ENCODE measurements at regions not wholly inside any gene's neighbourhood (a gene's known extent, or its start where the extent isn't known, plus 50 kb on each side); places are given as distances from the start of the nearest gene placed in this dataset.

DNA sequence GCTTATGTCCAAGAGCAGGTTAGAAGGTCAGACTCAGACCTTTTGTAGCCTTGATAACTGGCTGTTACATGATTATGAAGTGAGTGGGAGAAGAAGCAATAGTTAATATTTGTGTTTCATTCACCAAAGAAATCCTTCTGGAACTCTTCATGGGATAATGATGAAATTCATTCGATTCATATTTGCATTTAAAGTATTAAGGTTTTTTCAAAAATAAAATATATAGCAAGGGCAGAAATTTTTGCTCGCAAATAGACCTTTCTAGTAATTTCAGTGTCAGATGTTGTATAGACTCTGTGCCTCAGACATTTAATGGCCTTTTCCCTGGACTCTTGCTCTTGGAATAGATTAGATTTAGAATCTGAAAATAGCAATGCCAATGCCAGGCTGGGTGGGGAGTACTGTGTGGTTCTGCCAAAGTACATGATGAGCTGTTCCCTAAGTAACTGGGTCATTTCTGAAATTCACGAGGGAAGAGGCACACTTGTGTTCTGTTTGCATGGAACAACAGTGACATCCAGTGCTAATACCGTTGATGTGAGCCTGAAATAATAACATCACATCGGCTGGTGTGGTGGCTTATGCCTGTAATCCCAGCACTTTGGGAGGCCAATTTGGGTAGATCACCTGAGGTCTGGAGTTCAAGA is 119.2 kb downstream of the MBL2 start:
- H3K4me1 ChIP-seq = no peaks in the 10 kb centered on the region
- WGBS, 2 donors = 62 to 72% methylated on average over 5 of the region's 5 CpGs
- H3K27me3 ChIP-seq = no peaks in the 10 kb centered on the region
- TF ChIP-seq, protein P1, sequence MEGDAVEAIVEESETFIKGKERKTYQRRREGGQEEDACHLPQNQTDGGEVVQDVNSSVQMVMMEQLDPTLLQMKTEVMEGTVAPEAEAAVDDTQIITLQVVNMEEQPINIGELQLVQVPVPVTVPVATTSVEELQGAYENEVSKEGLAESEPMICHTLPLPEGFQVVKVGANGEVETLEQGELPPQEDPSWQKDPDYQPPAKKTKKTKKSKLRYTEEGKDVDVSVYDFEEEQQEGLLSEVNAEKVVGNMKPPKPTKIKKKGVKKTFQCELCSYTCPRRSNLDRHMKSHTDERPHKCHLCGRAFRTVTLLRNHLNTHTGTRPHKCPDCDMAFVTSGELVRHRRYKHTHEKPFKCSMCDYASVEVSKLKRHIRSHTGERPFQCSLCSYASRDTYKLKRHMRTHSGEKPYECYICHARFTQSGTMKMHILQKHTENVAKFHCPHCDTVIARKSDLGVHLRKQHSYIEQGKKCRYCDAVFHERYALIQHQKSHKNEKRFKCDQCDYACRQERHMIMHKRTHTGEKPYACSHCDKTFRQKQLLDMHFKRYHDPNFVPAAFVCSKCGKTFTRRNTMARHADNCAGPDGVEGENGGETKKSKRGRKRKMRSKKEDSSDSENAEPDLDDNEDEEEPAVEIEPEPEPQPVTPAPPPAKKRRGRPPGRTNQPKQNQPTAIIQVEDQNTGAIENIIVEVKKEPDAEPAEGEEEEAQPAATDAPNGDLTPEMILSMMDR (IDR thresholded peaks at IDR 0.05) = no peak
- no peak overlapping the region for H3K4me3 ChIP-seq
- no peak overlapping the region for H3K27ac ChIP-seq
- no peaks in the 10 kb centered on the region for H3K36me3 ChIP-seq
- FAIRE-seq (no peak), DNase-seq (no peak), ATAC-seq (no peak)
- no peaks in the 10 kb centered on the region for H3K9me3 ChIP-seq
- intact Hi-C loops (cut with DNase I) = no loop called here

DNA sequence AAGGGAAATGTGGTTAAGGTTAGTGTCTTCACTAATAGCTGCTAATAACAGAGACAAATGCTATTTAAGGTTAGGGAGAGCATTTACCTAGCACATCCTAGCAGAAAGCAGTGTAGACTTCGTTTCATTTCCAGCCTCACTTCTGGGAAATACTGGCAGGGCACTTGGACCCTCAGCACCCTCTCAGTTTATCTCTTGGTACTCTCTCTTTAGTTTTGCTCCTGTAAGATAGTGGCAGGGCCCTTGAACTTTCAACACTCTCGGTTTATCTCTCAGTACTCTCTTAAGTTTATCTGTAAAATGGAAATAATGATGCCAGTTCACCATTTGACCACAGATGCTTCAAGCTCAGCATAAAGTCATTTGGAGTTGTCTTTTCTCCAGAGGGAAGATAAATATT is 118.4 kb downstream of the MBL2 start:
- TF ChIP-seq, protein P1 (IDR thresholded peaks at IDR 0.05) = no peak
- H3K27me3 ChIP-seq = no peaks in the 10 kb centered on the region
- H3K36me3 ChIP-seq = no peaks in the 10 kb centered on the region
- H3K9me3 ChIP-seq = no peaks in the 10 kb centered on the region
- 53 to 67% methylated on average over 2 of the region's 2 CpGs for WGBS, 2 donors
- no peak overlapping the region for H3K27ac ChIP-seq
- intact Hi-C loops (cut with DNase I) = no loop called here
- ATAC-seq (no peak), DNase-seq (no peak), FAIRE-seq (no peak)
- no peaks in the 10 kb centered on the region for H3K4me1 ChIP-seq
- no peak overlapping the region for H3K4me3 ChIP-seq

DNA sequence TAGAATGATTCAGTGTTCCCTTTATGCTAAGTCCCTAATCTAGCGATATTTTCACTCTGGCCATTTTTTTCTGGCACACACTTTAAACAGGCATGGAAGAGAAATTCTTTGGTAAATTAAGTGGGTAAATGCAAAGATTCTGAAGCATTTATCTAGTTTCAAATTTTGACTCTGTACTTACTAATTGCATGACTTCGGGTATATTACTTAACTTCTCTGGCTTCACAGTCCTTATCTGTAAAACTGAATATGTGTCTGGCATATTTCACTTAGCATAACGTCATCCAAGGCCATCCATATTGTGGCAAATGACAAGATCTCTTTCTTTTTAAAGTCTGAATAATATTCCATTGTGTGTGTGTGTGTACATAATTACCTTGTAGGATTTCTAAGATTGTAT is 114.5 kb downstream of the MBL2 start:
- no peaks in the 10 kb centered on the region for H3K9me3 ChIP-seq
- DNase-seq = no peak
- H3K4me1 ChIP-seq = no peaks in the 10 kb centered on the region
- H3K27me3 ChIP-seq = no peaks in the 10 kb centered on the region
- no peak for FAIRE-seq
- H3K27ac ChIP-seq = no peak overlapping the region
- TF ChIP-seq, protein P1 (IDR thresholded peaks at IDR 0.05) = no peak
- intact Hi-C loops (cut with DNase I) = no loop called here
- WGBS, 2 donors = 33 to 34% methylated on average over 3 of the region's 3 CpGs
- no peak overlapping the region for H3K4me3 ChIP-seq
- H3K36me3 ChIP-seq = no peaks in the 10 kb centered on the region
- no peak for ATAC-seq

DNA sequence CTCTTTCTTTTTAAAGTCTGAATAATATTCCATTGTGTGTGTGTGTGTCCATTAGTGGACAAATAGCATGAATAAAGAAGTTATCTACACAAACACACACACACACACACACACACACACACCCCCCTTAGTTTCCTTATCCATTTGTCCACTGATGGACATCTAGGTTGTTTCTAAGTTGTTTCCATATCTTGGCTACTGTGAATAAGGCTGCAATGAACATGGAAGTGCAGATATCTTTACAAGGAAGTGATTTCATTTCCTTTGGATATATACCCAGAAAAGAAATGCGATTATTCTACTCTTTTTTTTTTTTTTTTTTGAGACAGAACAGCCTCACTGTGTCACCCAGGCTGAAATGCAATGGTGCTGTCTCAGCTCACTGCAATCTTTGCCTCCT is 113.5 kb downstream of the MBL2 start:
- Histone ChIP-seq H3K36me3 (no peaks in the 10 kb centered on the region), H3K4me1 (no peaks in the 10 kb centered on the region), H3K9me3 (no peaks in the 10 kb centered on the region), H3K27me3 (no peaks in the 10 kb centered on the region), H3K27ac (no peak overlapping the region), H3K4me3 (no peak overlapping the region)
- FAIRE-seq = no peak
- 37 to 52% methylated on average over 1 of the region's 1 CpG for WGBS, 2 donors
- TF ChIP-seq, protein P1 (IDR thresholded peaks at IDR 0.05) = no peak
- intact Hi-C loops (cut with DNase I) = no loop called here
- DNase-seq = no peak
- ATAC-seq = no peak

DNA sequence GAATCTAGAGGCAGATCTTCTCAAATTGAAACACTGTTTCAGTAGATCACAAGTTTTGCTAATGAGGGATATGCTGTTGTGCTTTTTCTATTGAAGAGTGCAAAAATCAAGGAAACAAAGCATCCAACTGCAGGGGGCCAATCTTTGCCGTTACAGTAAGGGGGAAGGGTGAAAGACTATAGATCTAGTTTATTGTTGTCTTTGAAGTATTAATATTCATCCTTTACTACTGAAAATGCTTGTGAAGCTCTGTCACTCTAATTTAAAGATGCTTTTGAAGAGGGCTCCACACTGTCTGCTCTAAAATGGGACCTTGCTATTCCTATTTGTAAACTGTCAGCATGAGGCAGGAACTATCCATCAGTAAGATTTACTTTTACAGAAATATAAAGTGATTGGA is 110.3 kb downstream of the MBL2 start:
- no peak for FAIRE-seq
- WGBS, 2 donors = 21 to 23% methylated on average over 1 of the region's 1 CpG
- Histone ChIP-seq H3K27me3 (no peaks in the 10 kb centered on the region), H3K4me3 (no peak overlapping the region), H3K9me3 (no peaks in the 10 kb centered on the region), H3K4me1 (no peaks in the 10 kb centered on the region), H3K36me3 (no peaks in the 10 kb centered on the region), H3K27ac (no peak overlapping the region)
- intact Hi-C loops (cut with DNase I) = no loop called here
- DNase-seq = no peak
- no peak for ATAC-seq
- TF ChIP-seq, protein P1 (IDR thresholded peaks at IDR 0.05) = no peak

Measured in pancreas (tissue), 10 donors.